ENCODE measurements at regions not wholly inside any gene's neighbourhood (a gene's known extent, or its start where the extent isn't known, plus 50 kb on each side); places are given as distances from the start of the nearest gene placed in this dataset.

DNA sequence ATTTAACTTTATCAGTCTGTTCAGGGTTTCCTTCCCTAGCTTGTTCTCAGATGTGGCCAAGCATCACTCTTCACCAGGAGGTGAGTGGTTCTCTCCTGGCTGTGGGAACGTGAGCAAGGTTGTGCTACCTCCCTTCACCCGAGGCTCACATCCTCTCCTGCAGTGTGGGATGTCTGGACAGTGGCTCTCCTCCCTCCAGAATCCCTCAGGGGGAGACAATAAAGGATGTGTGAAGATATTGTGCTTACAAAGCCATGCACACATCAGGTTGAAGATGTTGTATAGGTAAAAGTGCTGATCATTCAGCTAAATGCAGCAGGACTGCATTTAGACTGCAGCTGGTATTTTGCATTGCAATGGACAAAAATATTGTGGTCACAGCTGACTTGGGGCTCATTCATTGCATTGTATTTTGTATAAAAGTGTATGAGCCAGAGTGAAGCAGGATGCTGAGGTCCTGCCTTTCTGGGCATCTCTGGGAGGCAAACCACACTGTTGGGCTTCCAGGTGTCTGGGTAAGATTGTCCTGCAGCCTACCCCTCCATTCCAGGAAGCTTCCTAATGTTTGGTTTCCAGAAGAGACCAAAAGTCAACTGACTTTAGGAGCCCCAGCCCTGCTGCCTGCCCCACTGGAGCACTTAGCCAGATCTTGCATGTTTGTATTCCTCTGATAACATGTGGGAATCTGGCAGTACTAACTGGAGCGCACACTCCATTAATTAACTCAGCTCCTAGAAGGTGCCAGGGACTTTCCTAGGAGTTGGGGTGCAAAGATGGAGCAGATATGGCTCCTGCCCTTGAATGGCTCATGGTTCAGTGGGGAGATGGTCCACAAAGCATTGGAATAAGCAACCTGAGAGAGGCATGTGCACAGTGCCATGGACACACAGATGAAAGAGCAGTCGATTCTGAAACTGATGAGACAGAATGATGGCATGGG, 292.5 kb upstream of the ZNF32 start:
- ATAC-seq, result no peak; the same call in 2 of the 3 replicates
- TF ChIP-seq RARB (CRISPR knock-in tag; IDR thresholded peaks at IDR 0.05), result no peak
- TF ChIP-seq, protein P1, sequence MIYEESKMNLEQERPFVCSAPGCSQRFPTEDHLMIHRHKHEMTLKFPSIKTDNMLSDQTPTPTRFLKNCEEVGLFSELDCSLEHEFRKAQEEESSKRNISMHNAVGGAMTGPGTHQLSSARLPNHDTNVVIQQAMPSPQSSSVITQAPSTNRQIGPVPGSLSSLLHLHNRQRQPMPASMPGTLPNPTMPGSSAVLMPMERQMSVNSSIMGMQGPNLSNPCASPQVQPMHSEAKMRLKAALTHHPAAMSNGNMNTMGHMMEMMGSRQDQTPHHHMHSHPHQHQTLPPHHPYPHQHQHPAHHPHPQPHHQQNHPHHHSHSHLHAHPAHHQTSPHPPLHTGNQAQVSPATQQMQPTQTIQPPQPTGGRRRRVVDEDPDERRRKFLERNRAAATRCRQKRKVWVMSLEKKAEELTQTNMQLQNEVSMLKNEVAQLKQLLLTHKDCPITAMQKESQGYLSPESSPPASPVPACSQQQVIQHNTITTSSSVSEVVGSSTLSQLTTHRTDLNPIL (CRISPR knock-in tag; IDR thresholded peaks at IDR 0.05; ENCODE audit: low read depth), result no peak
- TF ChIP-seq PPARA (CRISPR knock-in tag; IDR thresholded peaks at IDR 0.05; ENCODE audit: borderline replicate concordance), result no peak
- no peak for TF ChIP-seq SNAI2 (CRISPR knock-in tag; IDR thresholded peaks at IDR 0.05)
- TF ChIP-seq ZFP3 (CRISPR knock-in tag; IDR thresholded peaks at IDR 0.05), result no peak
- no peak for TF ChIP-seq TCF4 (CRISPR knock-in tag; IDR thresholded peaks at IDR 0.05; ENCODE audit: borderline replicate concordance)
- TF ChIP-seq CSDC2 (CRISPR knock-in tag; IDR thresholded peaks at IDR 0.05), result no peak
- no peak for TF ChIP-seq ISL1 (CRISPR knock-in tag; IDR thresholded peaks at IDR 0.05)
- no peak for TF ChIP-seq ZNF565 (CRISPR knock-in tag; conservative IDR thresholded peaks at IDR 0.05; ENCODE audit: low read depth)
- TF ChIP-seq ARNTL (CRISPR knock-in tag; IDR thresholded peaks at IDR 0.05; ENCODE audit: borderline replicate concordance, low read depth), result no peak
- TF ChIP-seq, protein P2, sequence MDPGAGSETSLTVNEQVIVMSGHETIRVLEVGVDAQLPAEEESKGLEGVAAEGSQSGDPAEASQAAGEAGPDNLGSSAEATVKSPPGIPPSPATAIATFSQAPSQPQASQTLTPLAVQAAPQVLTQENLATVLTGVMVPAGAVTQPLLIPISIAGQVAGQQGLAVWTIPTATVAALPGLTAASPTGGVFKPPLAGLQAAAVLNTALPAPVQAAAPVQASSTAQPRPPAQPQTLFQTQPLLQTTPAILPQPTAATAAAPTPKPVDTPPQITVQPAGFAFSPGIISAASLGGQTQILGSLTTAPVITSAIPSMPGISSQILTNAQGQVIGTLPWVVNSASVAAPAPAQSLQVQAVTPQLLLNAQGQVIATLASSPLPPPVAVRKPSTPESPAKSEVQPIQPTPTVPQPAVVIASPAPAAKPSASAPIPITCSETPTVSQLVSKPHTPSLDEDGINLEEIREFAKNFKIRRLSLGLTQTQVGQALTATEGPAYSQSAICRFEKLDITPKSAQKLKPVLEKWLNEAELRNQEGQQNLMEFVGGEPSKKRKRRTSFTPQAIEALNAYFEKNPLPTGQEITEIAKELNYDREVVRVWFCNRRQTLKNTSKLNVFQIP (CRISPR knock-in tag; IDR thresholded peaks at IDR 0.05; ENCODE audit: borderline replicate concordance, low read depth), result no peak
- TF ChIP-seq ZC3H10 (CRISPR knock-in tag; IDR thresholded peaks at IDR 0.05), result no peak
- TF ChIP-seq, protein P3, sequence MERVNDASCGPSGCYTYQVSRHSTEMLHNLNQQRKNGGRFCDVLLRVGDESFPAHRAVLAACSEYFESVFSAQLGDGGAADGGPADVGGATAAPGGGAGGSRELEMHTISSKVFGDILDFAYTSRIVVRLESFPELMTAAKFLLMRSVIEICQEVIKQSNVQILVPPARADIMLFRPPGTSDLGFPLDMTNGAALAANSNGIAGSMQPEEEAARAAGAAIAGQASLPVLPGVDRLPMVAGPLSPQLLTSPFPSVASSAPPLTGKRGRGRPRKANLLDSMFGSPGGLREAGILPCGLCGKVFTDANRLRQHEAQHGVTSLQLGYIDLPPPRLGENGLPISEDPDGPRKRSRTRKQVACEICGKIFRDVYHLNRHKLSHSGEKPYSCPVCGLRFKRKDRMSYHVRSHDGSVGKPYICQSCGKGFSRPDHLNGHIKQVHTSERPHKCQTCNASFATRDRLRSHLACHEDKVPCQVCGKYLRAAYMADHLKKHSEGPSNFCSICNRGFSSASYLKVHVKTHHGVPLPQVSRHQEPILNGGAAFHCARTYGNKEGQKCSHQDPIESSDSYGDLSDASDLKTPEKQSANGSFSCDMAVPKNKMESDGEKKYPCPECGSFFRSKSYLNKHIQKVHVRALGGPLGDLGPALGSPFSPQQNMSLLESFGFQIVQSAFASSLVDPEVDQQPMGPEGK (CRISPR knock-in tag; IDR thresholded peaks at IDR 0.05; ENCODE audit: borderline replicate concordance), result no peak
- TF ChIP-seq, protein P4, sequence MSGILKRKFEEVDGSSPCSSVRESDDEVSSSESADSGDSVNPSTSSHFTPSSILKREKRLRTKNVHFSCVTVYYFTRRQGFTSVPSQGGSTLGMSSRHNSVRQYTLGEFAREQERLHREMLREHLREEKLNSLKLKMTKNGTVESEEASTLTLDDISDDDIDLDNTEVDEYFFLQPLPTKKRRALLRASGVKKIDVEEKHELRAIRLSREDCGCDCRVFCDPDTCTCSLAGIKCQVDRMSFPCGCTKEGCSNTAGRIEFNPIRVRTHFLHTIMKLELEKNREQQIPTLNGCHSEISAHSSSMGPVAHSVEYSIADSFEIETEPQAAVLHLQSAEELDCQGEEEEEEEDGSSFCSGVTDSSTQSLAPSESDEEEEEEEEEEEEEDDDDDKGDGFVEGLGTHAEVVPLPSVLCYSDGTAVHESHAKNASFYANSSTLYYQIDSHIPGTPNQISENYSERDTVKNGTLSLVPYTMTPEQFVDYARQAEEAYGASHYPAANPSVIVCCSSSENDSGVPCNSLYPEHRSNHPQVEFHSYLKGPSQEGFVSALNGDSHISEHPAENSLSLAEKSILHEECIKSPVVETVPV (CRISPR knock-in tag; IDR thresholded peaks at IDR 0.05), result no peak
- no peak for TF ChIP-seq BACH2 (CRISPR knock-in tag; IDR thresholded peaks at IDR 0.05; ENCODE audit: borderline replicate concordance)
- no peak for TF ChIP-seq ZNF8 (CRISPR knock-in tag; IDR thresholded peaks at IDR 0.05)
- no peak for TF ChIP-seq ZNF70 (CRISPR knock-in tag; IDR thresholded peaks at IDR 0.05)
- no peak for TF ChIP-seq ZFP30 (CRISPR knock-in tag; IDR thresholded peaks at IDR 0.05)

DNA sequence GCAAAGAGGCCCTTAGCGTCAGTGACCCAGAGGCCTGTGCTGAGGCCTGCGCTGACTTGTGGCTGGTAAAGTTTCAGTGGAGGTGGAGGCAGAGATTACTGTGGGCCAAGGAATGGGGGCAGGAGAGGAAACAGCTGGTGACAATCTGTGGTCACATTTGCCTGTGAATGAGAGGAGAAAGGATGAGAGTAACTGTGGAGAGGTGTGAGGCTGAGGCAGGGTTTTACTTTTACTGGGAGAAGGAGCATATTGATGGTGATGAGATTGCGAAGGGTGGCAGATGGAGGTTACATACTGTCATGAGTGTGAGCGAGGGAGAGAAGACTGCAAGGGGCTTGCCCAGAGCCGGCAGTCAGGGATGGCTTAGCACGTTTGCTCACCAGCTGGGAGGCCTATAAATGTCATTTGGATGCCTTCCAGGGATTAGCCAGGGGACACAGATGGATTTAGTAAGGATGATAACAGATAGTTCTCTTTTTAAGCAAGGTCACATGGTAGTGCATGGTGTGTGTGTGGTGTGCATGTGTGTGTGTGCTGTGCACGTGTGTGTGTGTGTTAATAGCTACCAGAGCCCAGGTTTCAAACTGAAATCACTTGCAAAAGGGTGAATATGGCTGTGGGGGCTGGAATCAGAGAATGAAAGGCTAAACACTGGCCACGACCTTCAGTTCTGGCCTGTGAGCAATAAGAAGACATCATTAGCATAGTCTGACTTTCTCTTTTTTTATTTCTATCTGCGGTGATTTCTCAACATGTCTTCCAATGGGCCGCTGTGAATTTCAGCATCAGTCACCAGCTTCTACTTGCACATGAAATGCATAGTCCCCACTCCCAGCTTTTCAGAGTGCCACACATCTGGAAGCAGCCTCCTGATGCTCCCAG, 291.5 kb upstream of the ZNF32 start:
- TF ChIP-seq ZNF70 (CRISPR knock-in tag; IDR thresholded peaks at IDR 0.05) (no peak), TCF4 (CRISPR knock-in tag; IDR thresholded peaks at IDR 0.05; ENCODE audit: borderline replicate concordance) (peak; percentile 58; the same call in 1 of the 2 replicates), ZC3H10 (CRISPR knock-in tag; IDR thresholded peaks at IDR 0.05) (no peak), PPARA (CRISPR knock-in tag; IDR thresholded peaks at IDR 0.05; ENCODE audit: borderline replicate concordance) (no peak), ZNF565 (CRISPR knock-in tag; conservative IDR thresholded peaks at IDR 0.05; ENCODE audit: low read depth) (no peak), TOX (CRISPR knock-in tag; IDR thresholded peaks at IDR 0.05; ENCODE audit: borderline replicate concordance) (no peak), ISL1 (CRISPR knock-in tag; IDR thresholded peaks at IDR 0.05) (no peak)
- TF ChIP-seq, protein P5, sequence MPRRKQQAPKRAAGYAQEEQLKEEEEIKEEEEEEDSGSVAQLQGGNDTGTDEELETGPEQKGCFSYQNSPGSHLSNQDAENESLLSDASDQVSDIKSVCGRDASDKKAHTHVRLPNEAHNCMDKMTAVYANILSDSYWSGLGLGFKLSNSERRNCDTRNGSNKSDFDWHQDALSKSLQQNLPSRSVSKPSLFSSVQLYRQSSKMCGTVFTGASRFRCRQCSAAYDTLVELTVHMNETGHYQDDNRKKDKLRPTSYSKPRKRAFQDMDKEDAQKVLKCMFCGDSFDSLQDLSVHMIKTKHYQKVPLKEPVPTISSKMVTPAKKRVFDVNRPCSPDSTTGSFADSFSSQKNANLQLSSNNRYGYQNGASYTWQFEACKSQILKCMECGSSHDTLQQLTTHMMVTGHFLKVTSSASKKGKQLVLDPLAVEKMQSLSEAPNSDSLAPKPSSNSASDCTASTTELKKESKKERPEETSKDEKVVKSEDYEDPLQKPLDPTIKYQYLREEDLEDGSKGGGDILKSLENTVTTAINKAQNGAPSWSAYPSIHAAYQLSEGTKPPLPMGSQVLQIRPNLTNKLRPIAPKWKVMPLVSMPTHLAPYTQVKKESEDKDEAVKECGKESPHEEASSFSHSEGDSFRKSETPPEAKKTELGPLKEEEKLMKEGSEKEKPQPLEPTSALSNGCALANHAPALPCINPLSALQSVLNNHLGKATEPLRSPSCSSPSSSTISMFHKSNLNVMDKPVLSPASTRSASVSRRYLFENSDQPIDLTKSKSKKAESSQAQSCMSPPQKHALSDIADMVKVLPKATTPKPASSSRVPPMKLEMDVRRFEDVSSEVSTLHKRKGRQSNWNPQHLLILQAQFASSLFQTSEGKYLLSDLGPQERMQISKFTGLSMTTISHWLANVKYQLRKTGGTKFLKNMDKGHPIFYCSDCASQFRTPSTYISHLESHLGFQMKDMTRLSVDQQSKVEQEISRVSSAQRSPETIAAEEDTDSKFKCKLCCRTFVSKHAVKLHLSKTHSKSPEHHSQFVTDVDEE (CRISPR knock-in tag; IDR thresholded peaks at IDR 0.05), result peak; percentile 26; the same call in 1 of the 2 replicates
- TF ChIP-seq, protein P4 (CRISPR knock-in tag; IDR thresholded peaks at IDR 0.05), result no peak
- peak; percentile 38; the same call in 2 of the 3 replicates for ATAC-seq

All from SK-N-SH treated with all-trans-retinoic acid at 6 μM for 48 hours (cell line).